SK-N-SH treated with all-trans-retinoic acid at 6 μM for 48 hours (cell line): ENCODE measurements at regions not wholly inside any gene's neighbourhood (a gene's known extent, or its start where the extent isn't known, plus 50 kb on each side); places are given as distances from the start of the nearest gene placed in this dataset.

ENCODE experiments used
- ARNTL ChIP-seq: fragments of 450-650 bp; formaldehyde crosslinking; IDR thresholded peaks from 2 replicates; pipeline ENCODE4 v1.5.0; 2020; ENCODE audit warnings: low read depth, mild to moderate bottlenecking, moderate library complexity, borderline replicate concordance
- CSDC2 ChIP-seq: fragments of 250-450 bp; sonication (Bioruptor Pico); IDR thresholded peaks from 2 replicates; pipeline ENCODE4 v1.5.0; 2020; ENCODE audit warnings: mild to moderate bottlenecking, moderate library complexity
- GLIS3 ChIP-seq: fragments of 250-450 bp; sonication (Bioruptor Pico); IDR thresholded peaks from 2 replicates; pipeline ENCODE4 v1.5.0; 2020; ENCODE audit warnings: mild to moderate bottlenecking, moderate library complexity
- ISL1 ChIP-seq: fragments of 250-450 bp; sonication (Bioruptor Pico); IDR thresholded peaks from 2 replicates; pipeline ENCODE4 v2.1.2; 2022; ENCODE audit warnings: mild to moderate bottlenecking, moderate library complexity
- RARB ChIP-seq: fragments of 250-450 bp; sonication (Bioruptor Pico); IDR thresholded peaks from 2 replicates; pipeline ENCODE4 v1.8.0; 2021; ENCODE audit warnings: mild to moderate bottlenecking, moderate library complexity
- TOX ChIP-seq: fragments of 250-450 bp; sonication (Bioruptor Pico); IDR thresholded peaks from 2 replicates; pipeline ENCODE4 v1.8.0; 2021; ENCODE audit warnings: mild to moderate bottlenecking, moderate library complexity, borderline replicate concordance
- ZC3H10 ChIP-seq: fragments of 250-450 bp; sonication (Bioruptor Pico); IDR thresholded peaks from 2 replicates; pipeline ENCODE4 v1.5.1; 2021; ENCODE audit warnings: mild to moderate bottlenecking, moderate library complexity
- ZFP3 ChIP-seq: fragments of 250-450 bp; sonication (Bioruptor Pico); IDR thresholded peaks from 2 replicates; pipeline ENCODE4 v1.5.0; 2020; ENCODE audit warnings: mild to moderate bottlenecking, moderate library complexity
- ZNF70 ChIP-seq: fragments of 450-650 bp; formaldehyde crosslinking; IDR thresholded peaks from 2 replicates; pipeline ENCODE4 v1.5.0; 2020; ENCODE audit warnings: mild to moderate bottlenecking, moderate library complexity
- ZNF8 ChIP-seq: fragments of 450-650 bp; formaldehyde crosslinking; IDR thresholded peaks from 2 replicates; pipeline ENCODE4 v1.5.0; 2020; ENCODE audit warnings: mild to moderate bottlenecking, moderate library complexity
- TF ChIP-seq, protein P1 (sequence below): fragments of 250-450 bp; sonication (Bioruptor Pico); IDR thresholded peaks from 2 replicates; pipeline ENCODE4 v1.8.0; 2020; ENCODE audit warnings: mild to moderate bottlenecking, moderate library complexity, borderline replicate concordance
- TF ChIP-seq, protein P2 (sequence below): fragments of 250-450 bp; sonication (Bioruptor Pico); IDR thresholded peaks from 2 replicates; pipeline ENCODE4 v1.5.1; 2020; ENCODE audit warnings: low read depth, mild to moderate bottlenecking, moderate library complexity

DNA sequence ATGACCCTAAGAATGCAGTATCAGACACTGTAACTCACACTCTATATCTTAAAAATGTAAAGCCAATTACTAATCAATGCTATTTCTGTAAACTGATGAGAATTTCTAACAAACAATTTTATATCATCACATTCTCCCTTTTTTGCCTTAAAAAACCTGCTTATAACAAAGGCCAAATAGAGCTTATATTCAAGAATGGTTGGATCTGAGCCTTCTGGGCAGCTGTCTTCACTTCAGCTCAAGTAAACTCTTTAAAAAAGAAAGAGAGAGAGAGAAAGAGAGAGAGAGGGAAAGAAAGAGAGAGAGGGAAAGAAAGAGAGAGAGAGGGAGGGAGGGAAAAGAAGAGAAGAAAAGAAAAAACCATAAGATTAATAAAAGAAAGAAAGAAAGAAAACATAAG is 231.8 kb downstream of the KCNE4 start:
- TF ChIP-seq, protein P1, sequence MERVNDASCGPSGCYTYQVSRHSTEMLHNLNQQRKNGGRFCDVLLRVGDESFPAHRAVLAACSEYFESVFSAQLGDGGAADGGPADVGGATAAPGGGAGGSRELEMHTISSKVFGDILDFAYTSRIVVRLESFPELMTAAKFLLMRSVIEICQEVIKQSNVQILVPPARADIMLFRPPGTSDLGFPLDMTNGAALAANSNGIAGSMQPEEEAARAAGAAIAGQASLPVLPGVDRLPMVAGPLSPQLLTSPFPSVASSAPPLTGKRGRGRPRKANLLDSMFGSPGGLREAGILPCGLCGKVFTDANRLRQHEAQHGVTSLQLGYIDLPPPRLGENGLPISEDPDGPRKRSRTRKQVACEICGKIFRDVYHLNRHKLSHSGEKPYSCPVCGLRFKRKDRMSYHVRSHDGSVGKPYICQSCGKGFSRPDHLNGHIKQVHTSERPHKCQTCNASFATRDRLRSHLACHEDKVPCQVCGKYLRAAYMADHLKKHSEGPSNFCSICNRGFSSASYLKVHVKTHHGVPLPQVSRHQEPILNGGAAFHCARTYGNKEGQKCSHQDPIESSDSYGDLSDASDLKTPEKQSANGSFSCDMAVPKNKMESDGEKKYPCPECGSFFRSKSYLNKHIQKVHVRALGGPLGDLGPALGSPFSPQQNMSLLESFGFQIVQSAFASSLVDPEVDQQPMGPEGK (CRISPR knock-in tag) = no peak
- TF ChIP-seq TOX (CRISPR knock-in tag) = no peak
- no peak for TF ChIP-seq ZC3H10 (CRISPR knock-in tag)
- no peak for TF ChIP-seq ARNTL
- TF ChIP-seq RARB (CRISPR knock-in tag) = no peak
- TF ChIP-seq ISL1 (CRISPR knock-in tag) = no peak
- no peak for TF ChIP-seq ZFP3 (CRISPR knock-in tag)
- TF ChIP-seq, protein P2, sequence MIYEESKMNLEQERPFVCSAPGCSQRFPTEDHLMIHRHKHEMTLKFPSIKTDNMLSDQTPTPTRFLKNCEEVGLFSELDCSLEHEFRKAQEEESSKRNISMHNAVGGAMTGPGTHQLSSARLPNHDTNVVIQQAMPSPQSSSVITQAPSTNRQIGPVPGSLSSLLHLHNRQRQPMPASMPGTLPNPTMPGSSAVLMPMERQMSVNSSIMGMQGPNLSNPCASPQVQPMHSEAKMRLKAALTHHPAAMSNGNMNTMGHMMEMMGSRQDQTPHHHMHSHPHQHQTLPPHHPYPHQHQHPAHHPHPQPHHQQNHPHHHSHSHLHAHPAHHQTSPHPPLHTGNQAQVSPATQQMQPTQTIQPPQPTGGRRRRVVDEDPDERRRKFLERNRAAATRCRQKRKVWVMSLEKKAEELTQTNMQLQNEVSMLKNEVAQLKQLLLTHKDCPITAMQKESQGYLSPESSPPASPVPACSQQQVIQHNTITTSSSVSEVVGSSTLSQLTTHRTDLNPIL = no peak
- no peak for TF ChIP-seq ZNF70 (CRISPR knock-in tag)
- TF ChIP-seq GLIS3 (CRISPR knock-in tag) = no peak
- no peak for TF ChIP-seq CSDC2
- TF ChIP-seq ZNF8 (CRISPR knock-in tag) = no peak
